ENCODE measurements at regions not wholly inside any gene's neighbourhood (a gene's known extent, or its start where the extent isn't known, plus 50 kb on each side); places are given as distances from the start of the nearest gene placed in this dataset.

DNA sequence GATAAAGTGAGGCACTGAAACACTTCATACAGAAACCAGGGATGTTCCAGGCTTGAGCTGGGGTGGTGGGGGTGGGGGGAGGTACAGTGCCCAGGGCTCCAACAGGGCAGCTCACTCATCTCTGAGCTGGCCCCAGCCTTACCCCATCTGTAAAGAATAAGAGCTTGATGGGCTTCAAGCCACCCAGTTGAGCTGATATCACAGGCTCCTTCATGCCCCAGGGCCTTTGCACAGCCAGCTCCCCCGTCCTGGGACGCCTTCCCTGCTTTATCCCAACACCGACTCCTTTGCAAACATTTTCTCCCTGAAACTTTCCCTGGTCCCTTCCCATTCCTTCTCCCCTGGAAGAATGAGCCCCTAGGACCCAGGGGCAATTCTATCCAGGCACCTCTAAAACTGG lies 261.7 kb downstream of the PARN start:
- no peak for DNase-seq (ENCODE audit: low read depth)
- no peak overlapping the region for H3K4me3 ChIP-seq (ENCODE audit: control insufficient read depth, low read depth, low read length)
- TF ChIP-seq CTCF (IDR thresholded peaks at IDR 0.05; ENCODE audit: control insufficient read depth, insufficient read depth, low read depth, low read length, missing control alignments) = no peak

- no peak for DNase-seq (ENCODE audit: low read depth)
- H3K4me3 ChIP-seq (ENCODE audit: control insufficient read depth, low read depth, low read length) = no peak overlapping the region
- TF ChIP-seq CTCF (IDR thresholded peaks at IDR 0.05; ENCODE audit: control insufficient read depth, insufficient read depth, low read depth, low read length, missing control alignments) = no peak
Measured at GRCh38 chr16:14366974-14367707, 262.9 kb downstream of the PARN start.

DNA sequence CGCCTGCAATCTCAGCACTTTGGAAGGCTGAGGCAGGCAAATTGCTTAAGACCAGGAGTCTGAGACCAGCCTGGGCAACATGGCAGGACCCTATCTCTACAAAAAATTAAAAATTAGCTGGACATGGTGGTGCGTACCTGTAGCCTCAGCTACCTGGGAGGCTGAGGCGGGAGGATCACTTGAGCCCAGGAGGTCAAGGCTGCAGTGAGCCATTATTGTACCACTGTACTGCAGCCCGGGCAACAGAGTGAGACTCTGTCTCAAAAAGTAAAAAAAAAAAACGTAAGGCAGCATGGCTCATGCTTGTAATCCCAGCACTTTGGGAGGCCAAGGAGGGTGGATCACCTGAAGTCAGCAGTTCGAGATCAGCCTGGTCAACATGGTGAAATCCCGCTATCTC lies 263.6 kb downstream of the PARN start:
- DNase-seq (ENCODE audit: low read depth) = no peak

DNA sequence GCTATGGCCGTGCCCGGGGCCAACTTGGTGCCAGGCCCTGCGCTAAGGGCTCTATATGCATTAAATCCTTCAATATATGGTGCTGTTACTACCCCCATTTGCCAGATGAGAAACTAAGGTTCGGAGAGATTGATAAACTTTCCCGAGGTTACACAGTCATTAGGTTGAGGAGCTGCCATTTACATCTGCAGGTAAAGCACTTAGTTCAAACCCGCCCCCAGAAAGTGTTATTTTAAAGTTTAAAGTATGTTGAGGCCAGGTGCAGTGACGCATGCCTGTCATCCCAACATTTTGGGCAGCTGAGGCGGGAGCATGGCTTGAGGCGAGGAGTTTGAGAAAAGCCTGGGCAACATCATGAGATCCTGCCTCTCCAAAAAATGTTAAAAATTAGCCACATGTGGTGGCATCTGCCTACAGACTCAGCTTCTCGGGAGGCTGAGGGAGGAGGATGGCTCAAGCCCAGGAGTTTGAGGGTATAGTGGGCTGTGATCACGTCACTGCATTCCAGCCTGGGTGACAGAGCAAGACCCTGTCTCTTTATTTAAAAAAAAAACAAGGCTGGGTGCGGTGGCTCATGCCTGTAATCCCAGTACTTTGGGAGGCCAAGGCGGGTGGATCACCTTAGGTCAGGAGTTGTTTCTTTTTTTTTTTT lies 264.7 kb downstream of the PARN start:
- no peak for DNase-seq (ENCODE audit: low read depth)
- H3K4me3 ChIP-seq (ENCODE audit: control insufficient read depth, low read depth, low read length) = no peak overlapping the region
- TF ChIP-seq CTCF (IDR thresholded peaks at IDR 0.05; ENCODE audit: control insufficient read depth, insufficient read depth, low read depth, low read length, missing control alignments) = no peak

More for the DNA sequence above, 263.6 kb downstream of the PARN start:
- TF ChIP-seq CTCF (IDR thresholded peaks at IDR 0.05; ENCODE audit: control insufficient read depth, insufficient read depth, low read depth, low read length, missing control alignments) = no peak
- H3K4me3 ChIP-seq (ENCODE audit: control insufficient read depth, low read depth, low read length) = no peak overlapping the region

GRCh38 chr16:14364386-14365199 lies 265.5 kb downstream of the PARN start:
- no peak for DNase-seq (ENCODE audit: low read depth)
- H3K4me3 ChIP-seq (ENCODE audit: control insufficient read depth, low read depth, low read length) = peak overlapping the region; percentile 23
- TF ChIP-seq CTCF (IDR thresholded peaks at IDR 0.05; ENCODE audit: control insufficient read depth, insufficient read depth, low read depth, low read length, missing control alignments) = no peak

- no peak for TF ChIP-seq CTCF (IDR thresholded peaks at IDR 0.05; ENCODE audit: control insufficient read depth, insufficient read depth, low read depth, low read length, missing control alignments)
- no peak overlapping the region; the same call in 1 of the 2 replicates for H3K4me3 ChIP-seq (ENCODE audit: control insufficient read depth, low read depth, low read length)
- no peak for DNase-seq (ENCODE audit: low read depth)
Measured at GRCh38 chr16:14364112-14364385, 266.0 kb downstream of the PARN start.
